Gastroesophageal sphincter (tissue), 3 donors: ENCODE measurements at regions not wholly inside any gene's neighbourhood (a gene's known extent, or its start where the extent isn't known, plus 50 kb on each side); places are given as distances from the start of the nearest gene placed in this dataset.

Experiments
- CTCF ChIP-seq, 4 experiments: fragments of 200-600 bp in 2 of 4; fragments of 450-650 bp in 2 of 4; sonication (generic) in 1 of 4; IDR thresholded peaks; one replicate each; pipeline ENCODE4 v1.5.1; 2017 to 2019; ENCODE audit warnings: antibody characterized with exemption in 4 of 4, mild to moderate bottlenecking in 2 of 4, moderate library complexity in 2 of 4
- EP300 ChIP-seq: sonication (generic); formaldehyde crosslinking; IDR thresholded peaks from one replicate; pipeline ENCODE4 v1.6.1; 2017; ENCODE audit warnings: antibody characterized with exemption, mild to moderate bottlenecking
- POLR2A ChIP-seq, 2 donors: fragments of 450-650 bp; IDR thresholded peaks; one replicate each; pipeline ENCODE4 v1.6.1; 2017; ENCODE audit warnings: antibody characterized with exemption in 2 of 2, mild to moderate bottlenecking in 2 of 2, moderate library complexity in 1 of 2
- POLR2AphosphoS5 ChIP-seq: sonication (generic); formaldehyde crosslinking; IDR thresholded peaks from one replicate; pipeline ENCODE4 v1.6.1; 2017; ENCODE audit warnings: antibody characterized with exemption

- TF ChIP-seq EP300 (no peak), CTCF (IDR thresholded peaks at IDR 0.05) (no peak), POLR2A (IDR thresholded peaks at IDR 0.05) (no peak), POLR2AphosphoS5 (no peak)
Observed at GRCh38 chr5:104080646-104081175, 518.1 kb upstream of the NUDT12 start.
